ENCODE measurements at regions not wholly inside any gene's neighbourhood (a gene's known extent, or its start where the extent isn't known, plus 50 kb on each side); places are given as distances from the start of the nearest gene placed in this dataset.

GRCh38 chr14:88929656-88930436 is 105.4 kb downstream of the TTC8 start:
- H3K4me1 Mint-ChIP-seq (ENCODE audit: low read depth), result no peaks in the 10 kb centered on the region
- peaks cover 24% of the 10 kb centered on the region for H3K27me3 Mint-ChIP-seq
- no peak overlapping the region for H3K27ac Mint-ChIP-seq
- H3K36me3 Mint-ChIP-seq (ENCODE audit: low read depth), result no peaks in the 10 kb centered on the region
- DNase-seq, result no peak
- peaks cover 11% of the 10 kb centered on the region for H3K9me3 Mint-ChIP-seq
- no peak overlapping the region for H3K4me3 Mint-ChIP-seq

GRCh38 chr14:88931321-88932110 is 107.1 kb downstream of the TTC8 start:
- H3K27me3 Mint-ChIP-seq, result peaks cover 16% of the 10 kb centered on the region
- H3K36me3 Mint-ChIP-seq (ENCODE audit: low read depth), result no peaks in the 10 kb centered on the region
- no peak overlapping the region for H3K27ac Mint-ChIP-seq
- DNase-seq, result no peak
- H3K4me3 Mint-ChIP-seq, result no peak overlapping the region
- no peaks in the 10 kb centered on the region for H3K4me1 Mint-ChIP-seq (ENCODE audit: low read depth)
- H3K9me3 Mint-ChIP-seq, result peaks cover 10% of the 10 kb centered on the region

DNA sequence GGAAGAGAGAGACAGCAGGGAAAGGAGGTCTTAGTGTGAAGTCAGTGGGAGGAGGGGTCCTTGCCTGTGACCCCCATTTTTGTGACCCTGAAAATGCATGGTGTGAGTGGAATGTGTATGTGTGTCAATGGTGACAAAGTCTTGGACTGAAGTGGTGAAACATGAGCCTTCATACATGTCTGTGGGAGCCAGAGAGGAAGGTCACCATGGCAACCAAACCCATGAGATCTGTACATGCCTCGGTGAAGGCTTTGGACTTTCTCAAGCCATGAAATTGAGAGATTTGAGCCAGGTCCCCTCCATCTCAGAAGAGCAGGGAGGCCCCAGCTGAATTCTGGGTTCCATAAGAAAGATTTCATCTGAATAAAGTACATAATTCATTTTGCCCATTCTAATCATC is 108.7 kb downstream of the TTC8 start:
- H3K9me3 Mint-ChIP-seq, result peaks cover 10% of the 10 kb centered on the region
- peaks cover 19% of the 10 kb centered on the region for H3K27me3 Mint-ChIP-seq

DNA sequence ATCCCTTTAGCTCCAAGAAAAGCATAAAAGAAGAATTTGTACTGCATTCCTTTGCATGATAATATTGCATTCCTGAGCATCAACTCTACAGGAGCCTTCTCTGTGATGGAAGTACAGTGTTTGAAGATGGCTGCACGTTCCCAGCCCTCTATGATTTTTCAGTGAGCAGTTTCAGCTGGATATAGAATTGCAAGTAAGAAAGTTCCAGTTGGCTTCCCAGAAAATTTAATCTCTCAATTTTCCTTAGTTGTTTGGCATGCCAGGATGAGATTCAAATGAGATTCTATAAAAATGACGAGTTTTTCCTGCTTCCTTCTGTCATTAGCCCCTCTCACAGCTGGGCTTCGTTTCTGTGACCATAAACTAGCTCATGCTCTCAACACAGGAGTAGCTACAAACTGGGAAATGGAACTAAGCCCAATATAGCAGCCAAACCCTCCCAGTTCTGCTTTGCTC is 109.9 kb downstream of the TTC8 start:
- Mint-ChIP-seq H3K4me1 (ENCODE audit: low read depth) (no peaks in the 10 kb centered on the region), H3K27ac (no peak overlapping the region), H3K27me3 (peaks cover 17% of the 10 kb centered on the region), H3K4me3 (no peak overlapping the region), H3K36me3 (ENCODE audit: low read depth) (no peaks in the 10 kb centered on the region), H3K9me3 (peaks cover 6% of the 10 kb centered on the region)
- DNase-seq, result no peak

More for the DNA sequence above, 108.7 kb downstream of the TTC8 start:
- H3K27ac Mint-ChIP-seq, result no peak overlapping the region
- no peak overlapping the region for H3K4me3 Mint-ChIP-seq
- no peaks in the 10 kb centered on the region for H3K4me1 Mint-ChIP-seq (ENCODE audit: low read depth)
- H3K36me3 Mint-ChIP-seq (ENCODE audit: low read depth), result no peaks in the 10 kb centered on the region
- no peak for DNase-seq

DNA sequence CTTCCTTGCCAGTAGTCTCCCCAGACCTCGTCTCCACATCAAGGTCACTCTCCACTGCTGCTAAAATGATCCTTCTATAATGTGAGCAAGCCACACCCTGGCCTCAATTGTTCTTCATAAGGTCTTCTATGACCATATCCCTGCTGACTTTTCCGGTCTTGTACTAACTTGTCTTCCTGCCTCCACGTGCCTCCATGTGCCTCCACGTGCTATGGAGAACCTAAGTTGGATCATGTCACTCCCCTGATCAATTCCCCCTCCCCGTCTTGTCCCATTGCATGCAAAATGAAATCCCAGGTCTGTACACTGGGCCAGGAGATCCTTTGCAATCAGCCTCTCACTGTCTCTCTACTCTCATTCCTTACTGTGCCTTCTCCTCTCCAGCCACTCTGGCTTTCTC is 110.6 kb downstream of the TTC8 start:
- Mint-ChIP-seq H3K4me3 (no peak overlapping the region), H3K27ac (no peak overlapping the region), H3K36me3 (ENCODE audit: low read depth) (no peaks in the 10 kb centered on the region)

DNA sequence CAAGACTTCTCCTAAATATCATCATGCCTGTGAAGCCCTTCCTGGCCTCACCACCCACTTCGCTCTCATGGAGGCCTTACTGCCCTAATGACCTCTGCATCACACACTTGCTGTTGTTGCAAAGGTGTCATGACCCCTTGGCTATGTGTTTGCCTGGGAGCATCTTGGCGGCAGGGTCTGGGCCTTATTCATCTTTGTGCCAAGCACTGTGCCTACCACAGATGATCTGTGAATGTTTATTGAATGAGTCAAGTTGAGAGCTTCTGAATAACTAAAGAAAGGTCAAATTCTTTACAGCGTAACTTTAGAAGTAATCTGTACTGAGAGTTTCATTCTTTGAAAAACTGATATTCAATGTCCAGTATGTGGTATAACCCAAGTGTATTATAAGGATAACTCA is 113.3 kb downstream of the TTC8 start:
- Mint-ChIP-seq H3K4me3 (no peak overlapping the region), H3K27ac (no peak overlapping the region), H3K36me3 (ENCODE audit: low read depth) (no peaks in the 10 kb centered on the region), H3K4me1 (ENCODE audit: low read depth) (no peaks in the 10 kb centered on the region), H3K27me3 (peaks cover 20% of the 10 kb centered on the region), H3K9me3 (no peaks in the 10 kb centered on the region)
- DNase-seq, result no peak

More for the DNA sequence above, 110.6 kb downstream of the TTC8 start:
- Mint-ChIP-seq H3K27me3 (peaks cover 19% of the 10 kb centered on the region), H3K4me1 (ENCODE audit: low read depth) (no peaks in the 10 kb centered on the region), H3K9me3 (no peaks in the 10 kb centered on the region)
- no peak for DNase-seq

DNA sequence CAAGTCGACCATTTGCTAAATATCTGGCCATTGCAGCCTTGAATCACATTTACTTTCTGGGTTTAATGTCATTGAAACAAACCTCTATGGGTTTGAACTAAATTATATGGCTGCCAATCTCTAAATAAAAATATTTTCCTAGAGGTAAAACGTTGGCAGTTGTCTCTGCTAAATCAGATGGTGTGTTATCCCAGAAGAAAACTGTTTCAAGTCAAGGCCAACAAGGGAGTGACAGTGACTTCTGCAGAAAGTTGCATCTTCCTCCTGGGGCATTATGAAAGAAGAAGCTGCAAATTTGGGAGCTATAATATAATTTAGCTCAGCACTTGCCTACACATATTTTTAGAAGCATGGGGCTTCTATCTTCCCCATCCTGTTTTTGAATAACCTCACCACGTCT is 116.2 kb downstream of the TTC8 start:
- H3K27ac Mint-ChIP-seq, result no peak overlapping the region
- no peak overlapping the region for H3K4me3 Mint-ChIP-seq
- H3K4me1 Mint-ChIP-seq (ENCODE audit: low read depth), result no peaks in the 10 kb centered on the region
- no peaks in the 10 kb centered on the region for H3K36me3 Mint-ChIP-seq (ENCODE audit: low read depth)
- H3K9me3 Mint-ChIP-seq, result no peaks in the 10 kb centered on the region
- DNase-seq, result no peak
- peaks cover 46% of the 10 kb centered on the region for H3K27me3 Mint-ChIP-seq

- DNase-seq, result no peak
- H3K36me3 Mint-ChIP-seq (ENCODE audit: low read depth), result no peaks in the 10 kb centered on the region
- H3K27me3 Mint-ChIP-seq, result peaks cover 48% of the 10 kb centered on the region
- H3K27ac Mint-ChIP-seq, result no peak overlapping the region
- H3K9me3 Mint-ChIP-seq, result no peaks in the 10 kb centered on the region
- H3K4me3 Mint-ChIP-seq, result no peak overlapping the region
- no peaks in the 10 kb centered on the region for H3K4me1 Mint-ChIP-seq (ENCODE audit: low read depth)
These were observed 117.0 kb downstream of the TTC8 start for GRCh38 chr14:88941414-88941813.

DNA sequence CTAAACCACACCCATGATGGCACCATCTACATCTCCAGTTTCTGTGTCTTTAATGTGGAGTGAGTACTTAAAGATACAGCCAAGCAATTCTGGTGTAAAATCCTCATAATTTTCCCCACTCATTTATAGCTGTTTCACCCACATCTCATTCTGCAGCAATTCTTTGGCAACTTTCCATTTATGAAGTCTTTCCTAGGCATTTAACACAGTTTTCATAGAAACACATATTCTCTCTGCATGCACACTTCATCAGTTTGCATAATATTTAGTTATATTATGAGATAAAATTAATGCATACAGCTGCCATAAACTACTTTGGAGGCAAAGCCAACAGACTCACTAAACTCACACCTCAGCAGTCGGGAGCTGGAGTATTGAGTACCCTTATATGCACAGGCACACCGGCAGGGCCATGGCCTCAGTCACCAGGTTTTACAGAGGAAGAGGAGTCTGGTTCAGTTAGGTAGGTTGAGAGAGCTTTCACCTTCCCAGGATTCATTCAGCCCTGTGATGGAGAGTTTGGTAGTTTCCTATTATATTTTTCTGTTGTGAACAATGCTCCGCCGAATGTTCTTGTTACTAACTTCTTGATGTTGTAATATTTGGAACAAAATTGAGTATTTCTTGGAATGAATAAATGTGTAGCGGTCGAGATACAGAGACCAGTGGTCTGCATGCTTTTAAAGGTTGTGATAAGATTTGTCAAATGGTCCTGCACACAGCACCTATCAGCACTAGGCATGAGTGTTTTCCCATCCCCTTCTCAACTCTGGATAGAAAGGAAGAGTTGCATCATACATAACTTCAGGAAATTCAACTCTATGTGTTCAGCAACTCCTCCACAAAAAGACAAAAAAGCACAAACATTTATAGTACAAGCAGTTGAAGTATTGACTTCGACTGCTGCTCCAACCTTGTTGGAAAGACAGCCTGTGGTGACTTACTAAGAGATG is 123.5 kb downstream of the TTC8 start:
- Mint-ChIP-seq H3K4me1 (ENCODE audit: low read depth) (no peaks in the 10 kb centered on the region), H3K9me3 (peaks cover 13% of the 10 kb centered on the region), H3K27ac (no peak overlapping the region), H3K4me3 (no peak overlapping the region), H3K27me3 (peaks cover 46% of the 10 kb centered on the region), H3K36me3 (ENCODE audit: low read depth) (no peaks in the 10 kb centered on the region)
- DNase-seq, result no peak

DNA sequence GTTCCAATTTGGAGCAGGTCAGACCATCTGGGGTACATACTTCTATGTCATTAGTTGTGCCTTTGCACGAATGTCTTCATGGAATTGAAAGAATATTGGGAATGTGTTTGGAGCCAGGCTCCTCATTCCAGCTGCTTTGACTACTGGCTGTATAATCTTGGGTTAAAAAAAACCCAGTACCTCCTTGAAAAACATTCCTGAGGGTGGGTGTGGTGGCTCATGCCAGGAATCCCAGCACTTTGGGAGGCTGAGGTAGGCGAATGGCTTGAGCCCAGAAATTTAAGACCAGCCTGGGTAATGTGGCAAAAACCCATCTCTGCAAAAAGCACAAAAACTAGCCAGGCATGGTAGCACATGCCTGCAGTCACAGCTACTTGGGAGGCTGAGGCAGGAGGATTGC is 125.6 kb downstream of the TTC8 start:
- H3K27ac Mint-ChIP-seq, result no peak overlapping the region
- peaks cover 15% of the 10 kb centered on the region for H3K9me3 Mint-ChIP-seq
- no peak for DNase-seq
- H3K36me3 Mint-ChIP-seq (ENCODE audit: low read depth), result no peaks in the 10 kb centered on the region
- H3K4me1 Mint-ChIP-seq (ENCODE audit: low read depth), result no peaks in the 10 kb centered on the region
- peaks cover 29% of the 10 kb centered on the region for H3K27me3 Mint-ChIP-seq
- H3K4me3 Mint-ChIP-seq, result no peak overlapping the region

- H3K9me3 Mint-ChIP-seq, result peaks cover 15% of the 10 kb centered on the region
- H3K27ac Mint-ChIP-seq, result no peak overlapping the region
- H3K36me3 Mint-ChIP-seq (ENCODE audit: low read depth), result no peaks in the 10 kb centered on the region
- no peaks in the 10 kb centered on the region for H3K4me1 Mint-ChIP-seq (ENCODE audit: low read depth)
- DNase-seq, result no peak
- peaks cover 24% of the 10 kb centered on the region for H3K27me3 Mint-ChIP-seq
- H3K4me3 Mint-ChIP-seq, result no peak overlapping the region
These were observed 126.9 kb downstream of the TTC8 start for GRCh38 chr14:88951370-88951769.

GRCh38 chr14:88952901-88953300 is 128.4 kb downstream of the TTC8 start:
- Mint-ChIP-seq H3K27me3 (peaks cover 29% of the 10 kb centered on the region), H3K9me3 (peaks cover 15% of the 10 kb centered on the region), H3K4me3 (no peak overlapping the region), H3K4me1 (ENCODE audit: low read depth) (no peaks in the 10 kb centered on the region), H3K36me3 (ENCODE audit: low read depth) (no peaks in the 10 kb centered on the region), H3K27ac (no peak overlapping the region)
- DNase-seq, result no peak

DNA sequence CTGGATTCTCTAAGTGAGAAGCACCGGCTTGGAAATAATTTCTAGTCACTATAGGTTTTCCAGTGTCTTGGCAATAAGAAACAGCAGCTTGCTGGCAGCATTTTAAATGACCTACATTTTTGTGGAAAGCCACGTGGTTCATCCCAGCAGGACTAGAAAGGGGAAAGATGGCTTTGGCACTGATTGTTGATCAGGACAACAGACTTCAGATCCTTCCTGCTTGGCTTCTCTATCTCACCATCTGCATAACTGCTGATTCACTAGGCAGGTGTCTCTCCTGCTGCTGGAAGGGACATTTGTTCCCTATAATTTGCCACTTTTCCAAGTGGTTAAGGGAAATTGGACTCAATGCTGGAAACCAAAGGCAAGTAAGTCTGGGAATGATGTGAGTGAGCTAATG is 131.0 kb downstream of the TTC8 start:
- peaks cover 22% of the 10 kb centered on the region for H3K27me3 Mint-ChIP-seq
- H3K4me1 Mint-ChIP-seq (ENCODE audit: low read depth), result no peaks in the 10 kb centered on the region
- no peaks in the 10 kb centered on the region for H3K36me3 Mint-ChIP-seq (ENCODE audit: low read depth)
- H3K9me3 Mint-ChIP-seq, result peaks cover 14% of the 10 kb centered on the region
- no peak for DNase-seq
- no peak overlapping the region for H3K4me3 Mint-ChIP-seq
- H3K27ac Mint-ChIP-seq, result no peak overlapping the region

DNA sequence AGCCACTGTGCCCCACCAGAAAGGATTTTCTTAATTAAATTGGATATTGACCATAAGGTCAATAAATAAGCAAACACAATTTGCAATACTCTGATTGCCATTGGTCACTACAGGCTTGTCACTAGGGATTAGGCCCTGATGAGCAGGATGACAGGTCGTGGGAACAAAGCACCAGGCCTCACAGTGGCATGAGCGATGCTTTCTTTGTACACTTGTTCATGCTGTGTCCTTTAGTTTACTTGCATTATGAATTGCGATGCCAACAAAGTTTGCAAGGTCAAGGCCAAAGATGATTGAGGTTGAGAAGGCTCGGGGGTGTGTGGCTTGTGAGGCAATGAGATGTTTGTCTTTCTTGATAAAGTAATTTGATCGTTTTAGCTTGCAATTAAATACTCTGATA is 136.0 kb downstream of the TTC8 start:
- H3K4me1 Mint-ChIP-seq (ENCODE audit: low read depth), result no peaks in the 10 kb centered on the region
- no peaks in the 10 kb centered on the region for H3K9me3 Mint-ChIP-seq
- peaks cover 28% of the 10 kb centered on the region for H3K27me3 Mint-ChIP-seq

More for the DNA sequence above, 136.0 kb downstream of the TTC8 start:
- Mint-ChIP-seq H3K27ac (no peak overlapping the region), H3K36me3 (ENCODE audit: low read depth) (no peaks in the 10 kb centered on the region), H3K4me3 (no peak overlapping the region)
- DNase-seq, result no peak

All from activated T-cell treated with anti-CD3 and anti-CD28 coated beads, Interleukin-2, amount 50 U/mL, for 24 hours (primary cell).